ENCODE measurements at regions not wholly inside any gene's neighbourhood (a gene's known extent, or its start where the extent isn't known, plus 50 kb on each side); places are given as distances from the start of the nearest gene placed in this dataset.

DNA sequence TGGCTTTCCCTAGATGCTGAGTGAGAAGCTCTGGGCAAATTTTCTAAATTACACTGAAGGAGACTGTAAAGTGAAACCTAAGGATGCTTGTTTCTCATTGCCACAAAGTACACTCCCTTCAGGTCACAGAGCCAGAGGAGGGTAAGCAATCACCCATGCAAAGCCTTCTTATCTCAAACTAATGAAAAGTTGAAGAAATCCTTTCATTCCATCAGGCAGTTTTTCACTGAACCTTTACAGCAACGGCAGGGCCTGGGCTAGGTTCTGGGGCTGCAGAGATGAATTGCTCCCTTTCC, 106.2 kb downstream of the RASSF10 start:
- TF ChIP-seq, protein P1, sequence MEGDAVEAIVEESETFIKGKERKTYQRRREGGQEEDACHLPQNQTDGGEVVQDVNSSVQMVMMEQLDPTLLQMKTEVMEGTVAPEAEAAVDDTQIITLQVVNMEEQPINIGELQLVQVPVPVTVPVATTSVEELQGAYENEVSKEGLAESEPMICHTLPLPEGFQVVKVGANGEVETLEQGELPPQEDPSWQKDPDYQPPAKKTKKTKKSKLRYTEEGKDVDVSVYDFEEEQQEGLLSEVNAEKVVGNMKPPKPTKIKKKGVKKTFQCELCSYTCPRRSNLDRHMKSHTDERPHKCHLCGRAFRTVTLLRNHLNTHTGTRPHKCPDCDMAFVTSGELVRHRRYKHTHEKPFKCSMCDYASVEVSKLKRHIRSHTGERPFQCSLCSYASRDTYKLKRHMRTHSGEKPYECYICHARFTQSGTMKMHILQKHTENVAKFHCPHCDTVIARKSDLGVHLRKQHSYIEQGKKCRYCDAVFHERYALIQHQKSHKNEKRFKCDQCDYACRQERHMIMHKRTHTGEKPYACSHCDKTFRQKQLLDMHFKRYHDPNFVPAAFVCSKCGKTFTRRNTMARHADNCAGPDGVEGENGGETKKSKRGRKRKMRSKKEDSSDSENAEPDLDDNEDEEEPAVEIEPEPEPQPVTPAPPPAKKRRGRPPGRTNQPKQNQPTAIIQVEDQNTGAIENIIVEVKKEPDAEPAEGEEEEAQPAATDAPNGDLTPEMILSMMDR (IDR thresholded peaks at IDR 0.05; ENCODE audit: extremely low read depth in 1 of 2, insufficient read depth in 1 of 2, low read depth in 1 of 2, low read length in 2 of 2) = no peak
- TF ChIP-seq EZH2 (IDR thresholded peaks at IDR 0.05; ENCODE audit: borderline replicate concordance, low read depth, low read length, severe bottlenecking) (no peak), POLR2AphosphoS5 (IDR thresholded peaks at IDR 0.05; ENCODE audit: insufficient read depth, low read depth, low read length) (no peak)

All from endothelial cell of umbilical vein (primary cell).